WI38 (cell line): ENCODE measurements at regions not wholly inside any gene's neighbourhood (a gene's known extent, or its start where the extent isn't known, plus 50 kb on each side); places are given as distances from the start of the nearest gene placed in this dataset.

Source experiments
- H3K4me3 ChIP-seq: 2 replicates; pipeline ENCODE4 v1.5.1; 2011; ENCODE audit warnings: low read depth, mild to moderate bottlenecking, control low read depth, low read length
- CTCF ChIP-seq: IDR thresholded peaks from 2 replicates; pipeline ENCODE4 v1.5.1; 2012; ENCODE audit warnings: low read depth, mild to moderate bottlenecking, control low read depth, low read length

- H3K4me3 ChIP-seq, result no peak overlapping the region
- no peak for TF ChIP-seq CTCF
Measured at GRCh38 chr13:76025392-76025791, 389.3 kb downstream of the LMO7 start.

- TF ChIP-seq CTCF, result no peak
- H3K4me3 ChIP-seq, result no peak overlapping the region
Measured at GRCh38 chr13:76024151-76024550, 388.0 kb downstream of the LMO7 start.

GRCh38 chr13:76023652-76024051, 387.5 kb downstream of the LMO7 start:
- TF ChIP-seq CTCF, result no peak
- no peak overlapping the region for H3K4me3 ChIP-seq

- TF ChIP-seq CTCF, result no peak
- no peak overlapping the region for H3K4me3 ChIP-seq
Measured at GRCh38 chr13:76020421-76020955, 384.4 kb downstream of the LMO7 start.

GRCh38 chr13:76019421-76020044, 383.4 kb downstream of the LMO7 start:
- no peak overlapping the region for H3K4me3 ChIP-seq

GRCh38 chr13:76017861-76018556, 381.9 kb downstream of the LMO7 start:
- no peak overlapping the region for H3K4me3 ChIP-seq
- TF ChIP-seq CTCF, result no peak

More at GRCh38 chr13:76019421-76020044, 383.4 kb downstream of the LMO7 start:
- TF ChIP-seq CTCF, result peak; percentile 19; the same call in 1 of the 2 replicates

- H3K4me3 ChIP-seq, result no peak overlapping the region
- TF ChIP-seq CTCF, result peak; percentile 53
Measured at GRCh38 chr13:76016799-76017400, 380.8 kb downstream of the LMO7 start.
